ENCODE measurements at regions not wholly inside any gene's neighbourhood (a gene's known extent, or its start where the extent isn't known, plus 50 kb on each side); places are given as distances from the start of the nearest gene placed in this dataset.

GRCh38 chr10:128541926-128542475 lies 415.8 kb upstream of the MKI67 start:
- no peak for TF ChIP-seq CTCF (conservative IDR thresholded peaks at IDR 0.05)
- Mint-ChIP-seq H3K9me3 (no peaks in the 10 kb centered on the region), H3K4me1 (peaks cover 44% of the 10 kb centered on the region), H3K4me3 (no peak overlapping the region), H3K27me3 (ENCODE audit: low read depth) (peaks cover 25% of the 10 kb centered on the region), H3K27ac (ENCODE audit: unreplicated experiment) (no peak overlapping the region), H3K36me3 (ENCODE audit: low read depth) (no peaks in the 10 kb centered on the region)
- DNase-seq (ENCODE audit: low read depth, low spot score) = no peak

- Mint-ChIP-seq H3K4me1 (peaks cover 44% of the 10 kb centered on the region), H3K9me3 (no peaks in the 10 kb centered on the region), H3K4me3 (no peak overlapping the region), H3K27me3 (ENCODE audit: low read depth) (peaks cover 25% of the 10 kb centered on the region), H3K27ac (ENCODE audit: unreplicated experiment) (no peak overlapping the region), H3K36me3 (ENCODE audit: low read depth) (no peaks in the 10 kb centered on the region)
- TF ChIP-seq CTCF (conservative IDR thresholded peaks at IDR 0.05) = no peak
- DNase-seq (ENCODE audit: low read depth, low spot score) = no peak
These were observed 416.4 kb upstream of the MKI67 start for GRCh38 chr10:128542659-128543058.

- Mint-ChIP-seq H3K27me3 (ENCODE audit: low read depth) (peaks cover 25% of the 10 kb centered on the region), H3K4me3 (no peak overlapping the region), H3K9me3 (no peaks in the 10 kb centered on the region), H3K27ac (ENCODE audit: unreplicated experiment) (no peak overlapping the region), H3K4me1 (peaks cover 40% of the 10 kb centered on the region), H3K36me3 (ENCODE audit: low read depth) (no peaks in the 10 kb centered on the region)
- DNase-seq (ENCODE audit: low read depth, low spot score) = no peak
- TF ChIP-seq CTCF (conservative IDR thresholded peaks at IDR 0.05) = no peak
These were observed 416.9 kb upstream of the MKI67 start for GRCh38 chr10:128543151-128543550.

GRCh38 chr10:128545216-128545615 lies 419.0 kb upstream of the MKI67 start:
- Mint-ChIP-seq H3K27ac (ENCODE audit: unreplicated experiment) (no peak overlapping the region), H3K4me3 (no peak overlapping the region), H3K9me3 (no peaks in the 10 kb centered on the region), H3K27me3 (ENCODE audit: low read depth) (peaks cover 14% of the 10 kb centered on the region), H3K4me1 (peaks cover 22% of the 10 kb centered on the region), H3K36me3 (ENCODE audit: low read depth) (no peaks in the 10 kb centered on the region)
- no peak for TF ChIP-seq CTCF (conservative IDR thresholded peaks at IDR 0.05)
- no peak for DNase-seq (ENCODE audit: low read depth, low spot score)

- peaks cover 10% of the 10 kb centered on the region for H3K4me1 Mint-ChIP-seq
- no peak for TF ChIP-seq CTCF (conservative IDR thresholded peaks at IDR 0.05)
- no peak overlapping the region for H3K27ac Mint-ChIP-seq (ENCODE audit: unreplicated experiment)
- DNase-seq (ENCODE audit: low read depth, low spot score) = no peak
- H3K9me3 Mint-ChIP-seq = peaks cover 3% of the 10 kb centered on the region
- no peak overlapping the region for H3K4me3 Mint-ChIP-seq
- H3K36me3 Mint-ChIP-seq (ENCODE audit: low read depth) = no peaks in the 10 kb centered on the region
- H3K27me3 Mint-ChIP-seq (ENCODE audit: low read depth) = peaks cover 4% of the 10 kb centered on the region
These were observed 420.5 kb upstream of the MKI67 start for GRCh38 chr10:128546651-128547165.

Measured in neural crest cell (in vitro differentiated cells).